ENCODE measurements at regions not wholly inside any gene's neighbourhood (a gene's known extent, or its start where the extent isn't known, plus 50 kb on each side); places are given as distances from the start of the nearest gene placed in this dataset.

GRCh38 chr6:71399279-71399678 lies 110.7 kb downstream of the OGFRL1 start:
- TF ChIP-seq, protein P1, sequence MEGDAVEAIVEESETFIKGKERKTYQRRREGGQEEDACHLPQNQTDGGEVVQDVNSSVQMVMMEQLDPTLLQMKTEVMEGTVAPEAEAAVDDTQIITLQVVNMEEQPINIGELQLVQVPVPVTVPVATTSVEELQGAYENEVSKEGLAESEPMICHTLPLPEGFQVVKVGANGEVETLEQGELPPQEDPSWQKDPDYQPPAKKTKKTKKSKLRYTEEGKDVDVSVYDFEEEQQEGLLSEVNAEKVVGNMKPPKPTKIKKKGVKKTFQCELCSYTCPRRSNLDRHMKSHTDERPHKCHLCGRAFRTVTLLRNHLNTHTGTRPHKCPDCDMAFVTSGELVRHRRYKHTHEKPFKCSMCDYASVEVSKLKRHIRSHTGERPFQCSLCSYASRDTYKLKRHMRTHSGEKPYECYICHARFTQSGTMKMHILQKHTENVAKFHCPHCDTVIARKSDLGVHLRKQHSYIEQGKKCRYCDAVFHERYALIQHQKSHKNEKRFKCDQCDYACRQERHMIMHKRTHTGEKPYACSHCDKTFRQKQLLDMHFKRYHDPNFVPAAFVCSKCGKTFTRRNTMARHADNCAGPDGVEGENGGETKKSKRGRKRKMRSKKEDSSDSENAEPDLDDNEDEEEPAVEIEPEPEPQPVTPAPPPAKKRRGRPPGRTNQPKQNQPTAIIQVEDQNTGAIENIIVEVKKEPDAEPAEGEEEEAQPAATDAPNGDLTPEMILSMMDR (IDR thresholded peaks at IDR 0.05; ENCODE audit: low read length), result no peak
- TF ChIP-seq EZH2phosphoT487 (IDR thresholded peaks at IDR 0.05; ENCODE audit: low read length), result no peak

Data from MM.1S (cell line).